GM12878 (cell line): ENCODE measurements at regions not wholly inside any gene's neighbourhood (a gene's known extent, or its start where the extent isn't known, plus 50 kb on each side); places are given as distances from the start of the nearest gene placed in this dataset.

Experiments
- BCL11A ChIP-seq: IDR thresholded peaks from 2 replicates; pipeline ENCODE4 v1.6.1; 2011; ENCODE audit warnings: low read depth, low read length
- EZH2 ChIP-seq: IDR thresholded peaks from 2 replicates; pipeline ENCODE4 v1.6.1; 2012; ENCODE audit warnings: low read depth, mild to moderate bottlenecking, control low read depth, inconsistent platforms, low read length, borderline replicate concordance; ENCODE audit not compliant: control insufficient read depth
- FOXK2 ChIP-seq: fragments of 450-650 bp; IDR thresholded peaks from 2 replicates; pipeline ENCODE4 v1.6.1; 2017; ENCODE audit warnings: mild to moderate bottlenecking, moderate library complexity
- HDAC2 ChIP-seq: fragments of 200-600 bp; sonication (generic); IDR thresholded peaks from 2 replicates; pipeline ENCODE4 v1.6.1; 2017
- HDGF ChIP-seq: fragments of 450-650 bp; IDR thresholded peaks from 2 replicates; pipeline ENCODE4 v1.6.1; 2016; ENCODE audit warnings: antibody characterized with exemption
- IRF4 ChIP-seq: IDR thresholded peaks from 2 replicates; pipeline ENCODE4 v1.6.1; 2011; ENCODE audit warnings: low read depth, low read length
- POLR2A ChIP-seq: IDR thresholded peaks from 2 replicates; pipeline ENCODE4 v1.6.1; 2011; ENCODE audit warnings: low read depth, mild to moderate bottlenecking, low read length
- RAD21 ChIP-seq: IDR thresholded peaks from 2 replicates; pipeline ENCODE4 v1.6.1; 2011; ENCODE audit warnings: mild to moderate bottlenecking, low read depth, low read length, moderate library complexity; ENCODE audit not compliant: insufficient read depth
- RELA ChIP-seq: fragments of 450-650 bp; IDR thresholded peaks from 2 replicates; pipeline ENCODE4 v1.8.0; 2014; ENCODE audit warnings: borderline replicate concordance; ENCODE audit not compliant: partially characterized antibody
- RFX5 ChIP-seq: IDR thresholded peaks from 2 replicates; pipeline ENCODE4 v1.6.1; 2011; ENCODE audit warnings: low read depth, low read length, improper control_type of control experiment
- TCF12 ChIP-seq: IDR thresholded peaks from 2 replicates; pipeline ENCODE4 v1.6.1; 2011; ENCODE audit warnings: low read depth, mild to moderate bottlenecking, low read length
- TF ChIP-seq, protein P1 (sequence below): IDR thresholded peaks from 2 replicates; pipeline ENCODE4 v1.6.1; 2011; ENCODE audit warnings: low read depth, mild to moderate bottlenecking, low read length, moderate library complexity, borderline replicate concordance; ENCODE audit errors: extremely low read depth

GRCh38 chr1:64403331-64403730, 66.6 kb upstream of the CACHD1 start:
- TF ChIP-seq EZH2, result no peak
- TF ChIP-seq HDAC2, result no peak
- no peak for TF ChIP-seq RFX5
- no peak for TF ChIP-seq RELA
- TF ChIP-seq POLR2A, result no peak
- no peak for TF ChIP-seq BCL11A
- TF ChIP-seq FOXK2, result no peak
- no peak for TF ChIP-seq TCF12
- TF ChIP-seq RAD21, result no peak
- TF ChIP-seq, protein P1, sequence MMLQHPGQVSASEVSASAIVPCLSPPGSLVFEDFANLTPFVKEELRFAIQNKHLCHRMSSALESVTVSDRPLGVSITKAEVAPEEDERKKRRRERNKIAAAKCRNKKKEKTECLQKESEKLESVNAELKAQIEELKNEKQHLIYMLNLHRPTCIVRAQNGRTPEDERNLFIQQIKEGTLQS, result no peak
- TF ChIP-seq IRF4, result no peak
- no peak for TF ChIP-seq HDGF
